GM19395 (cell line): ENCODE measurements at regions not wholly inside any gene's neighbourhood (a gene's known extent, or its start where the extent isn't known, plus 50 kb on each side); places are given as distances from the start of the nearest gene placed in this dataset.
"Not testable (repeated sequence)": the region's sequence is repeated elsewhere in the genome, so short reads cannot be mapped to it uniquely, and the experiment has no call there.

Source experiments
- ATAC-seq: cut with Tn5 transposase; IDR thresholded peaks from one replicate; pipeline ENCODE4 v1.9.1; 2021; ENCODE audit warnings: mild to moderate bottlenecking, moderate library complexity; ENCODE audit not compliant: unreplicated experiment

GRCh38 chr6:40888456-40888990 is 150.5 kb downstream of the UNC5CL start:
- no peak for ATAC-seq

GRCh38 chr6:40887792-40888340 is 151.2 kb downstream of the UNC5CL start:
- no peak for ATAC-seq

GRCh38 chr6:40887079-40887791 is 151.8 kb downstream of the UNC5CL start:
- ATAC-seq = no peak

GRCh38 chr6:40885139-40885774 is 153.8 kb downstream of the UNC5CL start:
- no peak for ATAC-seq

- ATAC-seq = no peak
Observed at GRCh38 chr6:40882323-40882997, 156.6 kb downstream of the UNC5CL start.

- ATAC-seq = no peak
Observed at GRCh38 chr6:40881501-40881900, 157.5 kb downstream of the UNC5CL start.

GRCh38 chr6:40880906-40881305 is 158.1 kb downstream of the UNC5CL start:
- no peak for ATAC-seq

GRCh38 chr6:40879169-40879568 is 159.9 kb downstream of the UNC5CL start:
- no peak for ATAC-seq

- no peak for ATAC-seq
Observed at GRCh38 chr6:40877362-40877761, 161.7 kb downstream of the UNC5CL start.

- no peak for ATAC-seq
Observed at GRCh38 chr6:40876336-40876735, 162.7 kb downstream of the UNC5CL start.

- no peak for ATAC-seq
Observed at GRCh38 chr6:40874495-40874894, 164.5 kb downstream of the UNC5CL start.

GRCh38 chr6:40871424-40871823 is 167.6 kb downstream of the UNC5CL start:
- ATAC-seq = no peak

GRCh38 chr6:40868089-40868865 is 170.7 kb downstream of the UNC5CL start:
- ATAC-seq = not testable (repeated sequence)

GRCh38 chr6:40867527-40867926 is 171.5 kb downstream of the UNC5CL start:
- not testable (repeated sequence) for ATAC-seq

GRCh38 chr6:40865259-40865658 is 173.8 kb downstream of the UNC5CL start:
- ATAC-seq = not testable (repeated sequence)

- ATAC-seq = no peak
Observed at GRCh38 chr6:40860443-40860842, 178.6 kb downstream of the UNC5CL start.

- no peak for ATAC-seq
Observed at GRCh38 chr6:40856271-40856670, 182.8 kb downstream of the UNC5CL start.

- no peak for ATAC-seq
Observed at GRCh38 chr6:40855168-40855880, 183.7 kb downstream of the UNC5CL start.

GRCh38 chr6:40854592-40854991 is 184.4 kb downstream of the UNC5CL start:
- ATAC-seq = no peak

GRCh38 chr6:40852779-40853373 is 186.1 kb downstream of the UNC5CL start:
- no peak for ATAC-seq
